HG03196 (cell line): ENCODE measurements at regions not wholly inside any gene's neighbourhood (a gene's known extent, or its start where the extent isn't known, plus 50 kb on each side); places are given as distances from the start of the nearest gene placed in this dataset.

Experiments
- ATAC-seq: cut with Tn5 transposase; IDR thresholded peaks from one replicate; pipeline ENCODE4 v1.9.1; 2021; ENCODE audit not compliant: unreplicated experiment

DNA sequence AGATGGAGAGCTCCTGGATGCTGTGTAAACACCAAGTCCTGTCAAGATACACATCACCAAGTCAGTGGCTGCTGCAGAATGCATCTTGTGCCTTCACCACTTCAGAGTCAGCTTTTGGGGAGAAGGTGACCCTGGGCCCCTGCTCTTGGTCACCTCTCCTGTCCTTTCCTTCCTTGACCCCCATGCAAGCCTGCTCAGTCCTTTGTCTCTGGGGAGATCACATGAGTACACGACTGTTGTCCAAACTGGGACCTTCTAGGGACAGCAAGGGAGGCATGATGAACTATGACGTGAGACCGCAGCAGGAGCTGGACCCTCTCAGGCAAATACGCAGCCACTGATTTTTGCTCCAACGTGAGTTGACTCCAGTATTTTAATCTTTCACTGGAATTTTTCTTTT, 706.9 kb upstream of the ID2 start:
- ATAC-seq, result no peak

GRCh38 chr2:7976206-7976605, 705.6 kb upstream of the ID2 start:
- no peak for ATAC-seq

GRCh38 chr2:7977981-7978380, 703.9 kb upstream of the ID2 start:
- ATAC-seq, result no peak

- no peak for ATAC-seq
These were observed 699.8 kb upstream of the ID2 start for GRCh38 chr2:7982054-7982453.

DNA sequence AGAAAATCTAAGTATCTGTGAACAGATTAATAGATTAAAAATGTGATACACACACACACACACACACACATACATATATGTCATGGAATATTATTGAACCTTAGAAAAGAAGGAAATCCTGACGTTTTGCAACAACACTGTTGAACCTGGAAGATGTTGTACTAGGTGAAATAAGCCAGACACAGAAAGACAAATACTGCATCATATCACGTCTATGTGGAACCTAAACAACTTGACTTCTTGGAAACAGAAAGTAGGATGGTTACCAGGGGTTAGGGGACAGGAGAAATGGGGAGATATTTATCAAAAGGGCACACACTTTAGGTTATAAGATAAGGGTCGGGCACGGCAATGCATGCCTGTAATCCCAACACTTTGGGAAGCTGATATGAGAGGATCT, 698.4 kb upstream of the ID2 start:
- ATAC-seq, result no peak

GRCh38 chr2:7983912-7984311, 697.9 kb upstream of the ID2 start:
- ATAC-seq, result no peak

GRCh38 chr2:7984693-7985353, 697.0 kb upstream of the ID2 start:
- ATAC-seq, result no peak

- ATAC-seq, result no peak
These were observed 695.4 kb upstream of the ID2 start for GRCh38 chr2:7986431-7986830.

DNA sequence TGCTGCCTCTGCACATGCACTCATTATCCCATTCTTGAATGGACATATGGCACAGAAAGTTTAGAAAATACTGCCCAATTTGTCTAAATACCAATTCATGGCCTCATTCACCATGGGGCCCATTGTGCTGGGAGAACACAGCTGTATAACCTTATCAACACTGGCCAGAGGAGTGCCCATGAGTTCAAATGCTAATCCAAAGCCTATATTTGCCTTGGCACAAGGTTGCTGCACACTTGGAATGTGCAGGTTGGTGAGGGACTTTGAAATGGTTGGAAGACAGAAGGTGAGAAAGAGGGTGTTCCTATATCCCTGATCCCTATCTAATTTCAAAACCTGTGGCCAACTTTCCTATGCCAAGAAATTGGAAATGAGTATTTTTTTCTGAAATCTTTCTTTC, 693.9 kb upstream of the ID2 start:
- ATAC-seq, result no peak

- ATAC-seq, result no peak
These were observed 693.4 kb upstream of the ID2 start for GRCh38 chr2:7988440-7988839.

- no peak for ATAC-seq
These were observed 692.0 kb upstream of the ID2 start for GRCh38 chr2:7989823-7990222.

GRCh38 chr2:7992612-7993602, 688.9 kb upstream of the ID2 start:
- no peak for ATAC-seq

DNA sequence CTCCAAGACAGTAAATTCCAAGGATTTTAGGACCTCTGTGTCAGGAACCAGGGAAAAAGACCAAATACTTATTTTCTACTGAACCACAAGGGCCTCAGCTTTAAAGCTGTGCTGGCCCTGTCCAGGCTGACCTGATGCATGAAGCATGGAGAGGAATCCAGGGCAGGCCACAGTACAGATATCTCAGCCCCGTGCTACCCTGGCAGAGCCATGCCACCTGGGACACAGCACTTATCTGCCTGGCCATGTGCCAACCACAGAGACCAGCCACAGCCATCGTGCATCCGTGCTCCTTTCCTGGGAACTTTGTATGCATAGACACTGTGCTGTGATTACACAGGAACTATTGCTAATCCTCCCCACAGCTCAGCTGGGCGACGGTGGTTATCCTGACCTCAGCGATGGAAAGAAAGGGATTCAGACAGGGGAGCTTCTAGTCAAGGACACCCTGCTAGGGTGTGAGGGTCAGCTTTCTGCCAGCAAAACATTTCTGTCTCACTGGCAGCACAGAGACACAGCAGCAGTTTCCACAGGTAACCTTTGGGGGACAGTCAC, 687.4 kb upstream of the ID2 start:
- no peak for ATAC-seq

- ATAC-seq, result no peak
These were observed 684.6 kb upstream of the ID2 start for GRCh38 chr2:7997279-7997678.

DNA sequence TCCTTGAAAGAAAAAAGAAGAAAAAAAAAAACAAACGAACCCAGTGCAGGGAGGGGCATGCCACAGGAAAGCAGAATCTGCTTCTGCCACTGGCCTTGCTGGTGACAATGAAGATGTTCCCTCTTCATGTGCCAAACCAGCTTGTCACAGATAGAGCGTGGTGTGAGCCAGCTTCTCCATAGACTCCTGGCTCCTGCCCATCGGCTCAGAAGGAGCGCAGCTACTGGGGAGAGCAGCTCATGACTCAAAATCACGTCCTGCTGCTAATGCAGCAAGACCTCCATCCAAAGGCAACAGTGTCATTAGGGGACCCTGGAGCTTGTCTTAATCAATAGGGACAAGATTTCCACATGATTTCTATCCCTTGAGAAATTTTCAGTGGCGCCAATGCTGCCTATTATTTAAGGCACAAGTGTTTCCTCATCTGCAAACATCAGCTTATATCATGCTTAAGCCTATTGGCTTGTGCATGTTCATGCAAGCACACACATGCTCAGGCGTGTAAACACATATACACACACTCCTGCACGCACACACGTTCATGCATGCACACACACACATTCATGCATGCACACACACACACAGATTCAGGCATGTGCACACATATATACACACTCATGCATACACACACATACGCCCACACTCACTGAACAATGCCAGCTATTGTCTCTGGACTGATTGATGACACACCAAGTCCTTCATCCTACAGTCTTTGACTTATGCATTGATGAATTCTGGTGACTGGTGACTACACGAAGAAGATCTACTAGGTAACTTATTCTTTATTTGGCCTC, 682.0 kb upstream of the ID2 start:
- ATAC-seq, result no peak

DNA sequence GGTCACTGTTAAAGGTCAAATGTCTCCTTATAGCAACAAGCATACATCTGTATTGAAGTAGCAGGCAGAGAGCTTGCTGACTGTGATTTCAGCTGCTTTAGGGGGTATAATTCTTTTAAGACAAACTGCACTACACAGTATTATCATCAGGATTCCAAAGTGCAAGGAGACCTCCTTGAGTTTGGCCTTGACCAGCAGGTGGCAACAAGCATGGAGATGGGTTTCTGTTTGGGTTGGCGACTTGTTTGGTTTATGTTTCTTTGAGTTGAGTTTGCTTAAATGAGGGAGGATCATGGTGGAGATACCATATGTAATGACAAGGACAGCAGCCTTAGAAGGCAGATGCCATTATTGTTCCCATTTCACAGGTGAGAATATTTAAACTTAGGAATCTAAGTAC, 681.0 kb upstream of the ID2 start:
- ATAC-seq, result no peak

DNA sequence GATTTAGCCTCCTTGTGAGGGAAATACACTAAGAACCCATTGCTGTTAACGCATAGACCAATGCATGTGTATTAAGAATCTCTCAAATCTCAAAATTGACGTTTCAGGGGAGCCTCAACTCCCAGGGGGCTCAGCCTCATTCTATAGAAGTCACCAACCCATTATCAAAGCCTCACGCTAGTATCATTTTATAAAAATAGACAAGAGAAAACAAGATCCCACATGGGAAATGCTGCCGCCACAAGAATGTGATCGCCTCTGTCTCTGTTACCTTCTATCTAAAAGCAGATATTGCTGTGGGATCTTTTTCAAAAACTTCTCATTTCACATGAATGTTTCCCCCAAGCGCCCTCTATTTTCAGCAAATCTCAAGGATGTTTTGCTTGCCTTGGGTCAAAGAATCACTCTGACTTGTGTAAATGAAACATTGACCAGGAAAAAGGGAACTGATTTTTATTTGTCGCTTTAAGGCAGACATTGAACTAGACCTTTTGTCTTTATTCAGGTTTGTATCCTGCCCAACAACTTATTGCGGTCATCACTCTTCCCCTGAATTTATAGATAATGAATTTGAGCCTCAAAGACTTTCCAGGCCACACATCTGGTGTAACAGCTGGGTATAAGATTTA, 679.0 kb upstream of the ID2 start:
- ATAC-seq, result no peak

- ATAC-seq, result no peak
These were observed 678.3 kb upstream of the ID2 start for GRCh38 chr2:8003462-8004075.

DNA sequence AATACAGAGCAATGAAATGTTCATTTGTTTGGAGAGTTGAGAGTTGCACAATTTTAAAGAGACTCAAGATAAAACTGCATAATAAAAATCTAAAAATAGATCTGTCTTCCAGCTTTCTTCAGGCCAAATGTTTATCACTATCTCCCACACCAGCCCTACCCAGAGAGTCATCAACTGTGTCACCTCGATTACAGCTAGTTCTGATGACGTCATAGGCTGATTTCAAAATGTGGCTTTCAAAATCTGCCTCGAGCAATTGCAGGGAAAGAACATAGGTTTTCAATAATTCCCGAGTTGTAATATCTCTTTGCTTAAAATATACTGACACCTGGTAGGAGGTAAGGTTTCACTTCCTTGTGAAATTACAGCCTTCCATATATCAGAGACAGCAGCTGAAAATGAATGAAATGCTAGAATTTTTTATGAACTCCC, 677.6 kb upstream of the ID2 start:
- no peak for ATAC-seq

- no peak for ATAC-seq
These were observed 675.7 kb upstream of the ID2 start for GRCh38 chr2:8006181-8006580.
